ENCODE measurements at regions not wholly inside any gene's neighbourhood (a gene's known extent, or its start where the extent isn't known, plus 50 kb on each side); places are given as distances from the start of the nearest gene placed in this dataset.
A peak's percentile ranks its signal among the peaks of the same experiment; 100 is the strongest.

DNA sequence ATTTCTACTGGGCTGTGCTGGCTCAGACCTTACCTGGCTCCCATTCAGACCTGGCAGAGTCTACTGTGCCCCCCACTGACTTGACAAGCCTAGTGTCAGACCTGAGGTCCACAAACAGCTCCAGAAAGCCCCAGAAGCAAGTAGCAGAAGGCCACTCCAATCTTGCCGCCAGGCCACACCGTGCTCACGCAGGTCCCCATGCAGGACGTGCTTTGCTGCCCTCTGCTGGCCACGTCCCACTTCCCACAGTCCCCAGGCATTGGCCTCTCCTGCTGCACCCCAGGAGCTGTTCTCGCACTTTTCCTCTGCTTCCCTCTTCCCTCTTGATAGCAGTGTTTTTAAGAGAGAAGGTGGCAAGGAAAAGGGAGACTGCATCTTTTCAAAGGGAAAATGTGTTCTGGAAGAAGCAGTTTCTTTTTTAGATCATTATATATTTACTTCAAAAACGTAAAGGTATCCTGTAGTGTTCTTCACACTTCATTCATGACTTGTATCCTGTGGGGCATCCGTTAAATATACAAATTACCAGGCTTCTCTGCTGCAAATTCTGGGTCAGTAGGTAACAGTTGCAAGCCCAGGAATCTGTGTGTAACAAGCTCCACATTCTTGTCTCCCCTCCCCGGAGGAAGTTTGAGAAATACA lies 81.4 kb upstream of the PAPOLG start:
- TF ChIP-seq, protein P1, sequence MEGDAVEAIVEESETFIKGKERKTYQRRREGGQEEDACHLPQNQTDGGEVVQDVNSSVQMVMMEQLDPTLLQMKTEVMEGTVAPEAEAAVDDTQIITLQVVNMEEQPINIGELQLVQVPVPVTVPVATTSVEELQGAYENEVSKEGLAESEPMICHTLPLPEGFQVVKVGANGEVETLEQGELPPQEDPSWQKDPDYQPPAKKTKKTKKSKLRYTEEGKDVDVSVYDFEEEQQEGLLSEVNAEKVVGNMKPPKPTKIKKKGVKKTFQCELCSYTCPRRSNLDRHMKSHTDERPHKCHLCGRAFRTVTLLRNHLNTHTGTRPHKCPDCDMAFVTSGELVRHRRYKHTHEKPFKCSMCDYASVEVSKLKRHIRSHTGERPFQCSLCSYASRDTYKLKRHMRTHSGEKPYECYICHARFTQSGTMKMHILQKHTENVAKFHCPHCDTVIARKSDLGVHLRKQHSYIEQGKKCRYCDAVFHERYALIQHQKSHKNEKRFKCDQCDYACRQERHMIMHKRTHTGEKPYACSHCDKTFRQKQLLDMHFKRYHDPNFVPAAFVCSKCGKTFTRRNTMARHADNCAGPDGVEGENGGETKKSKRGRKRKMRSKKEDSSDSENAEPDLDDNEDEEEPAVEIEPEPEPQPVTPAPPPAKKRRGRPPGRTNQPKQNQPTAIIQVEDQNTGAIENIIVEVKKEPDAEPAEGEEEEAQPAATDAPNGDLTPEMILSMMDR (IDR thresholded peaks at IDR 0.05): peak; percentile 95
- ATAC-seq: peak; percentile 99

DNA sequence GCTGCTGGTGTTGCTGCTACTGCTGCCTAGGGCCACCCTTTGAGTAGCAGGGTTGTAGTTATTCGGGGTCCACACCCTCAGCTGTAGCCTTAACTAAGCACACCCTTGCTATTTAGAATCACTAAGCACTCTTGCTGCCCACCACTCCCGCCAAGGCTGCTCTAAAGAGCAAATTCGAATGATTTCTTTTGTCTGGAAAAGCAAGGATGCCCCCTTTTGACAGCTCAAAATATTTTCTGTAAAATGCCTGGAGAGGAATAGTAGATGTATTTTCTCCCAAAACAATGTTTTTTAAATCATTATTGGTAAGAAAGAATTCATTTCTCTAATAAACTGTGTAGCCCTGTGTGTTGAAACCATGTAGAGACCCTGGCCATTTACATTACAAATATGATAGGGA lies 80.8 kb upstream of the PAPOLG start:
- Histone ChIP-seq H3K36me3 (no peaks in the 10 kb centered on the region), H3K4me1 (no peaks in the 10 kb centered on the region), H3K27ac (no peak overlapping the region), H3K9me3 (no peaks in the 10 kb centered on the region), H3K4me3 (no peak overlapping the region), H3K27me3 (no peaks in the 10 kb centered on the region)
- intact Hi-C loops (cut with DNase I): no loop called here
- TF ChIP-seq, protein P1 (IDR thresholded peaks at IDR 0.05): no peak
- ATAC-seq: no peak
- no peak for DNase-seq

More for the DNA sequence above, 81.4 kb upstream of the PAPOLG start:
- intact Hi-C loops (cut with DNase I): no loop called here
- H3K36me3 ChIP-seq: no peaks in the 10 kb centered on the region
- peak; percentile 92 for DNase-seq
- H3K9me3 ChIP-seq: no peaks in the 10 kb centered on the region
- no peaks in the 10 kb centered on the region for H3K27me3 ChIP-seq
- H3K27ac ChIP-seq: no peak overlapping the region
- no peak overlapping the region for H3K4me3 ChIP-seq
- H3K4me1 ChIP-seq: no peaks in the 10 kb centered on the region

DNA sequence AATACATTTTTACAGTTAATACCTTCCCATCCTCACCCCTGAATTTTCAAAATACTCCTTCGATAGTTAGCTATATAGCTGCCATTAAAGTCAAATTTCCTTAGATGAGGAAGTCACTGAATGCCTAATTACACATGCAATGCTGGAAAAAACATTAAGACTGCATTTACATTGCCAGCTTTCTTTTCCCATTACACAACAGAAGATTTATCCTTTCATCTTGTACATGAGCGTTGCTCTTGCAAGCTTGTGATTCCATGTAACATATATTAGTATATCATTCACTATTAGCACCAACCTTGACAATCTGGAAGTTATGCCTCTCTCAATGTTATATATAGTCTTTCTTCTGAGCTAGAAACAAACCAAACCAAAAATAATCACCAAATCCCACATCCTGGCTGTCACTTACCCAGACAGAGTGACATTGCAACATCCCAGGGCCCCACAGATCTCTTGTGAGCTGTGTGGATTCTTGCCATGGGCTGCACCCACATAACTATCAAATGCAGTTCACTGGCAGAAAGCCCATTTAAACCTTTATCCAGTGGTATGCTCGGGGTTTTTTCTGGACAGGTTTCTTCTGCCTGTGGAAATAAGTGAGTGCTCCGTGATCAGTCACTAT lies 79.2 kb upstream of the PAPOLG start:
- Histone ChIP-seq H3K9me3 (no peaks in the 10 kb centered on the region), H3K36me3 (no peaks in the 10 kb centered on the region), H3K4me3 (no peak overlapping the region), H3K27me3 (no peaks in the 10 kb centered on the region), H3K27ac (no peak overlapping the region), H3K4me1 (no peaks in the 10 kb centered on the region)
- TF ChIP-seq, protein P1 (IDR thresholded peaks at IDR 0.05): no peak
- intact Hi-C loops (cut with DNase I): no loop called here
- DNase-seq (no peak), ATAC-seq (no peak)

DNA sequence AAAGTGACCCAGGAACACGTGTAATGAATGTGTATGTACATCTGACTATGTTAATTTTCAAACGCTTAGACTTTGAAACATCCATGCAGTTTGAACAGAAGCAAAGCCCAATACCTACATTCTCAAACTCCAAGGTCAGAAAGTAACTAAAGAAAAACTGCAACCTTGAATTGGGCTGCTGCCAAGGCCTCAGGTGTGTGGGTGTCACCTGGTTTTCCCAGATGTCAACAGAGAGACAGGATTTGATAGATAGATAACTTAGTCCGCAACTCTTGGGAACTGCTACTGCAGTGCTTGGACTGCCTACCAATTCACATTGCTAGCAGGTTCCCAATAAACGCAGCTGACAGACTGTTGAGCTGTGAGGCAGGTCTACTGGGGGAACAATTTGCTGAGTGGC lies 78.7 kb upstream of the PAPOLG start:
- H3K4me3 ChIP-seq: no peak overlapping the region
- no peaks in the 10 kb centered on the region for H3K4me1 ChIP-seq
- H3K36me3 ChIP-seq: no peaks in the 10 kb centered on the region
- H3K27ac ChIP-seq: no peak overlapping the region
- DNase-seq (no peak), ATAC-seq (no peak)
- H3K9me3 ChIP-seq: no peaks in the 10 kb centered on the region
- H3K27me3 ChIP-seq: no peaks in the 10 kb centered on the region
- TF ChIP-seq, protein P1 (IDR thresholded peaks at IDR 0.05): no peak
- intact Hi-C loops (cut with DNase I): no loop called here

DNA sequence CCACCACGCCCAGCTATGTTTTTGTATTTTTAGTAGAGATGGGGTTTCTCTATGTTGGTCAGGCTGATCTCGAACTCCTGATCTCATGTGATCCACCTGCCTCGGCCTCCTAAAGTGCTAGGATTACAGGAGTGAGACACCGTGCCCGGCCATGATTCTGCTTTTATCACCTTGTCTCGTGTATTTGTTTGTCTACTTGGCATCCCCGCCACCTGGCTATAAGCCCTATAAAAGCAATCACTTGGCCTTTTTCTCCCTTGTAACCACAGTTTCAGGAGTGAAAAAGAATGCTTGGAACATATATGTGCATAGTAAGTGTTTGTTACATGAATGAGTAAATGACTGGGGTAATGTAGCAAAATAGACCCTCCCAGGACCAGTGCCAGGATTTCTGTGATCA lies 77.5 kb upstream of the PAPOLG start:
- Histone ChIP-seq H3K9me3 (no peaks in the 10 kb centered on the region), H3K27ac (no peak overlapping the region), H3K4me3 (no peak overlapping the region), H3K4me1 (no peaks in the 10 kb centered on the region), H3K27me3 (no peaks in the 10 kb centered on the region), H3K36me3 (no peaks in the 10 kb centered on the region)
- intact Hi-C loops (cut with DNase I): no loop called here
- DNase-seq (no peak), ATAC-seq (no peak)
- TF ChIP-seq, protein P1 (IDR thresholded peaks at IDR 0.05): no peak

Measured in upper lobe of right lung (tissue), 1 donor.